Endothelial cell of umbilical vein (primary cell): ENCODE measurements at regions not wholly inside any gene's neighbourhood (a gene's known extent, or its start where the extent isn't known, plus 50 kb on each side); places are given as distances from the start of the nearest gene placed in this dataset.

ENCODE experiments used
- BruUV-seq: library from RNA; stranded (reverse); fragments of 400-500 nt; replicated peaks from 2 replicates; lab custom pipeline; 2021; lab: Mats Ljungman, UMichigan
- CTCF ChIA-PET: fragments of 300-600, 350-600 bp; sonication (Branson Sonifier 250); formaldehyde crosslinking; loops from one replicate; lab custom pipeline; 2021; ENCODE audit warnings: antibody characterized with exemption, inconsistent platforms; lab: Charles Lee
- POLR2A ChIA-PET: fragments of 300-600, 350-600 bp; sonication (Branson Sonifier 250); formaldehyde crosslinking; loops from one replicate; lab custom pipeline; 2021; ENCODE audit warnings: antibody characterized with exemption, inconsistent platforms; lab: Charles Lee
- DNase-seq: peaks from one replicate; pipeline ENCODE4 v3.0.0-alpha.2; 2011; ENCODE audit warnings: low read depth, low spot score
- FAIRE-seq: peaks from 2 replicates; lab custom pipeline; 2011; peaks lifted over from hg19 to GRCh38; lab: Jason Lieb, UNC
- H2AFZ ChIP-seq: 2 replicates; pipeline ENCODE4 v1.6.0; 2012; ENCODE audit warnings: low read depth, low read length, control low read depth, inconsistent platforms
- H3K27ac ChIP-seq: 2 replicates; pipeline ENCODE4 v1.5.1; 2011; ENCODE audit warnings: low read depth, mild to moderate bottlenecking, control low read depth, low read length, moderate library complexity; ENCODE audit not compliant: insufficient read depth
- H3K27me3 ChIP-seq, 2 experiments: 2 replicates each; pipeline versions ENCODE4 v1.6.0 to v1.6.1; 2011; ENCODE audit warnings: low read length in 2 of 2, mixed read lengths in 1 of 2; ENCODE audit not compliant: control insufficient read depth in 2 of 2, insufficient read depth in 2 of 2
- H3K36me3 ChIP-seq, 2 experiments: 2 replicates in 1 of 2; 3 replicates in 1 of 2; pipeline ENCODE4 v1.5.1; 2011; ENCODE audit warnings: low read length in 2 of 2, mild to moderate bottlenecking in 1 of 2, moderate library complexity in 1 of 2; ENCODE audit not compliant: control insufficient read depth in 2 of 2, insufficient read depth in 2 of 2; ENCODE audit errors: extremely low read depth in 1 of 2
- H3K4me1 ChIP-seq: 3 replicates; pipeline ENCODE4 v1.5.1; 2011; ENCODE audit warnings: mild to moderate bottlenecking, low read length; ENCODE audit not compliant: control insufficient read depth, insufficient read depth; ENCODE audit errors: extremely low read depth
- H3K4me2 ChIP-seq: 2 replicates; pipeline ENCODE4 v1.6.1; 2011; ENCODE audit warnings: low read length, control low read depth, mixed read lengths; ENCODE audit not compliant: insufficient read depth
- H3K4me3 ChIP-seq, 3 experiments: fragments of 200-600 bp in 1 of 3; sonication (generic), shearing (Covaris generic) in 1 of 3; replicated peaks in 1 of 3; 2 replicates each; pipeline ENCODE4 v1.5.1; 2011 to 2016; ENCODE audit warnings: control low read depth in 3 of 3, low read length in 3 of 3, mild to moderate bottlenecking in 2 of 3, inconsistent platforms in 1 of 3, low read depth in 1 of 3, moderate library complexity in 1 of 3; ENCODE audit not compliant: insufficient read depth in 1 of 3
- H3K79me2 ChIP-seq: 2 replicates; pipeline ENCODE4 v1.6.0; 2012; ENCODE audit warnings: low read length, inconsistent platforms; ENCODE audit not compliant: control insufficient read depth, insufficient read depth
- H3K9ac ChIP-seq: replicated peaks from 2 replicates; pipeline ENCODE3; 2011; ENCODE audit warnings: low read length, control low read depth; ENCODE audit not compliant: insufficient read depth; ENCODE audit errors: extremely low read depth
- H3K9me1 ChIP-seq: replicated peaks from 3 replicates; pipeline ENCODE4 v1.6.0; 2011; ENCODE audit warnings: mild to moderate bottlenecking, low read length; ENCODE audit not compliant: control insufficient read depth, insufficient read depth; ENCODE audit errors: extremely low read depth
- H3K9me3 ChIP-seq: replicated peaks from 2 replicates; pipeline ENCODE4 v1.5.1; 2012; ENCODE audit warnings: low read length, inconsistent platforms; ENCODE audit not compliant: control insufficient read depth, insufficient read depth
- H4K20me1 ChIP-seq: replicated peaks from 2 replicates; pipeline ENCODE3; 2011; ENCODE audit warnings: mild to moderate bottlenecking, low read length; ENCODE audit not compliant: control insufficient read depth, insufficient read depth; ENCODE audit errors: extremely low read depth
- CTCF ChIP-seq, 2 donors: IDR thresholded peaks; 1 replicate in 1 of 2; 2 replicates in 1 of 2; pipeline ENCODE4 v1.5.1; 2011; ENCODE audit warnings: low read length in 2 of 2, mild to moderate bottlenecking in 2 of 2, moderate library complexity in 2 of 2, control low read depth in 1 of 2, inconsistent platforms in 1 of 2, low read depth in 1 of 2; ENCODE audit not compliant: insufficient read depth in 1 of 2; ENCODE audit errors: extremely low read depth in 1 of 2
- FOS ChIP-seq: IDR thresholded peaks from 2 replicates; pipeline ENCODE4 v1.6.1; 2011; ENCODE audit warnings: mild to moderate bottlenecking, low read length, moderate library complexity, borderline replicate concordance; ENCODE audit not compliant: insufficient read depth
- JUN ChIP-seq: IDR thresholded peaks from 2 replicates; pipeline ENCODE4 v1.6.1; 2011; ENCODE audit warnings: borderline replicate concordance, low read depth; ENCODE audit not compliant: insufficient read length, insufficient read depth
- MAX ChIP-seq: IDR thresholded peaks from 2 replicates; pipeline ENCODE4 v1.6.1; 2011; ENCODE audit not compliant: insufficient read depth, insufficient read length
- MYC ChIP-seq: IDR thresholded peaks from one replicate; pipeline ENCODE4 v1.6.1; 2011; ENCODE audit warnings: mild to moderate bottlenecking, low read depth, low read length
- POLR2AphosphoS5 ChIP-seq: IDR thresholded peaks from 2 replicates; pipeline ENCODE4 v1.6.1; 2012; ENCODE audit warnings: low read depth, mild to moderate bottlenecking, control low read depth, low read length, moderate library complexity; ENCODE audit not compliant: insufficient read depth
- dilution Hi-C: fragments of 300-500 bp; cut with MboI; formaldehyde crosslinking; loops from one replicate; pipeline ENCODE4 v1.15.0; 2019; ENCODE audit warnings: low sequenced_read_pairs; ENCODE audit not compliant: extremely low pct_ligation_motif_present
- intact Hi-C: fragments of 100-400 bp; cut with micrococcal nuclease; formaldehyde crosslinking; loops from one replicate; pipeline ENCODE4 v1.10.0; 2022

- H3K9ac ChIP-seq, result no peak overlapping the region
- no peaks in the 10 kb centered on the region for H3K9me1 ChIP-seq
- no peak overlapping the region for H3K4me2 ChIP-seq
- BruUV-seq, result no TSS peak
- no peaks in the 10 kb centered on the region for H3K4me1 ChIP-seq
- CTCF ChIA-PET, result interaction anchor here (0.7 kb wide), 1 partner anchor 13 kb away, joined by 3 read pairs; no protein-coding TSS in a partner anchor
- no peak overlapping the region for H3K27ac ChIP-seq
- H4K20me1 ChIP-seq, result no peaks in the 10 kb centered on the region
- H3K79me2 ChIP-seq, result no peaks in the 10 kb centered on the region
- dilution Hi-C loops, result no loop called here
- no peak overlapping the region for H2AFZ ChIP-seq
- no peaks in the 10 kb centered on the region for H3K36me3 ChIP-seq
- H3K4me3 ChIP-seq, result no peak overlapping the region
- TF ChIP-seq FOS, result no peak
- no peak for TF ChIP-seq MAX
- TF ChIP-seq MYC, result no peak
- TF ChIP-seq POLR2AphosphoS5, result no peak
- TF ChIP-seq JUN, result no peak
- intact Hi-C loops, result no loop called here
- POLR2A ChIA-PET, result no interaction called here
- no peak for FAIRE-seq
- H3K27me3 ChIP-seq, result peaks cover 0 to 4% of the 10 kb centered on the region in 2 experiments
- no peaks in the 10 kb centered on the region for H3K9me3 ChIP-seq
- DNase-seq, result no peak
Observed at GRCh38 chr1:25067518-25068251, 137.6 kb upstream of the RUNX3 start.

DNA sequence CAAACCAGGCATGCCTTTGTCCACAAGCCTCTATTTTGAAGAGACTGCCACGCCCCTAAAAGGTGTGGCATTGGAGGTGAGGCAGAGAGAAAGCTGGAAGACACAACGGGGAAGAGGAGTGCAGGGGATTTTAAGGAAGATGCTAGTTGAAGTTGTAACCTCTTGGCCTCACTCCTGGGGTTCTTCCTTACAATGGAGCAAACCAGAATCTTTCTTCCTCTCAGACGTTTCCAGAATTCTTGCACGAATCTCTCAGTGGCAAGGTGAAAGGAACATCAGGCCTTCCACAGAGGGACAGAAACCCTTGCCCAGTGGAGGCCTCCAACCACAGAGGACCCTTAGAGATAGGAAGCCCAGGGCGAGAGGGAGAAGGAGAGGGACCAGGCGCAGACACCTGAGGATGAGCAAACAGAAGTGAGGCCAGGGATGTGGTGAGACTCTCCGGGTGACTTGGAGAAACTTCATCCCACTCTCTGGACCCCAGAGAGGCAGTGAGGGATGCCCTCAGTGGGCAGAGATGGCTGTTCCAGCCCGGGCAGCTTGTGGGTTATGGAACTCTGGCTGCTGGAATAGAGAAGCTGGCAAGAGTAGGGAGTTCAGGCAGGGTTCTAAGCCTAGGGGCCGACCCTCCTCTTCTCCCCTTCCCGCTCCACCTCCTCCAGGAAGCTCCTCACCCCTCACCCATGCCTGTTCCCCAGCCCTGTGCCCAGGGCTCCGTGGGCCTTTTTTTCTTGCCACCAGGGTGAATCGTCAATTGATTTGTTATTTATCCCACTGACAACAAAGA is 136.8 kb upstream of the RUNX3 start:
- Histone ChIP-seq H3K27me3 (peaks cover 0 to 4% of the 10 kb centered on the region in 2 experiments), H3K9me1 (no peaks in the 10 kb centered on the region), H3K9me3 (no peaks in the 10 kb centered on the region), H3K9ac (no peak overlapping the region), H3K4me3 (no peak overlapping the region), H4K20me1 (no peaks in the 10 kb centered on the region), H3K79me2 (no peaks in the 10 kb centered on the region), H3K4me1 (no peaks in the 10 kb centered on the region), H3K27ac (no peak overlapping the region), H3K4me2 (no peak overlapping the region), H2AFZ (no peak overlapping the region), H3K36me3 (no peaks in the 10 kb centered on the region)
- CTCF ChIA-PET, result interaction anchor here (0.7 kb wide), 1 partner anchor 14 kb away, joined by 3 read pairs; no protein-coding TSS in a partner anchor
- dilution Hi-C loops (no loop called here), intact Hi-C loops (no loop called here)
- no peak for TF ChIP-seq CTCF (IDR thresholded peaks at IDR 0.05; ENCODE audit: extremely low read depth in 1 of 2, insufficient read depth in 1 of 2, low read depth in 1 of 2, low read length in 2 of 2)
- BruUV-seq, result no TSS peak
- POLR2A ChIA-PET, result no interaction called here
- DNase-seq (no peak), FAIRE-seq (no peak)
